HL-60 (cell line): ENCODE measurements at regions not wholly inside any gene's neighbourhood (a gene's known extent, or its start where the extent isn't known, plus 50 kb on each side); places are given as distances from the start of the nearest gene placed in this dataset.

Experiments used
- DNase-seq, 2 experiments: peaks; one replicate each; pipeline ENCODE4 v3.0.0-alpha.2; 2010 to 2020; ENCODE audit warnings: low read depth in 1 of 2, low spot score in 1 of 2
- H3K27ac ChIP-seq: fragments of 250-450 bp; sonication (Bioruptor Pico); replicated peaks from 2 replicates; pipeline ENCODE4 v1.5.1; 2020; ENCODE audit warnings: mild to moderate bottlenecking, moderate library complexity
- H3K27me3 ChIP-seq: fragments of 250-450 bp; sonication (Bioruptor Pico); 2 replicates; pipeline ENCODE4 v1.5.1; 2021; ENCODE audit warnings: mild to moderate bottlenecking, moderate library complexity; ENCODE audit not compliant: insufficient read depth, poor library complexity, severe bottlenecking
- H3K4me3 ChIP-seq: replicated peaks from 2 replicates; pipeline ENCODE4 v1.5.1; 2011; ENCODE audit warnings: mild to moderate bottlenecking, control low read depth, low read length; ENCODE audit not compliant: insufficient read depth
- GABPA ChIP-seq: IDR thresholded peaks from 2 replicates; pipeline ENCODE4 v1.6.1; 2012; ENCODE audit warnings: low read depth
- POLR2AphosphoS5 ChIP-seq: IDR thresholded peaks from 2 replicates; pipeline ENCODE4 v1.6.1; 2012; ENCODE audit warnings: low read depth
- SPI1 ChIP-seq: IDR thresholded peaks from 2 replicates; pipeline ENCODE4 v1.6.1; 2012; ENCODE audit warnings: low read depth, mild to moderate bottlenecking, borderline replicate concordance
- TF ChIP-seq, protein P1 (sequence below): IDR thresholded peaks from one replicate; pipeline ENCODE4 v1.5.1; 2011; ENCODE audit warnings: low read length, control low read depth, inconsistent platforms; ENCODE audit not compliant: insufficient read depth
- TF ChIP-seq, protein P2 (sequence below): IDR thresholded peaks from 2 replicates; pipeline ENCODE4 v1.6.1; 2012; ENCODE audit warnings: low read depth; ENCODE audit not compliant: insufficient replicate concordance

GRCh38 chr4:30847167-30847566 lies 127.0 kb downstream of the PCDH7 start:
- H3K4me3 ChIP-seq, result no peak overlapping the region
- TF ChIP-seq GABPA (no peak), POLR2AphosphoS5 (no peak), SPI1 (no peak)
- TF ChIP-seq, protein P1, sequence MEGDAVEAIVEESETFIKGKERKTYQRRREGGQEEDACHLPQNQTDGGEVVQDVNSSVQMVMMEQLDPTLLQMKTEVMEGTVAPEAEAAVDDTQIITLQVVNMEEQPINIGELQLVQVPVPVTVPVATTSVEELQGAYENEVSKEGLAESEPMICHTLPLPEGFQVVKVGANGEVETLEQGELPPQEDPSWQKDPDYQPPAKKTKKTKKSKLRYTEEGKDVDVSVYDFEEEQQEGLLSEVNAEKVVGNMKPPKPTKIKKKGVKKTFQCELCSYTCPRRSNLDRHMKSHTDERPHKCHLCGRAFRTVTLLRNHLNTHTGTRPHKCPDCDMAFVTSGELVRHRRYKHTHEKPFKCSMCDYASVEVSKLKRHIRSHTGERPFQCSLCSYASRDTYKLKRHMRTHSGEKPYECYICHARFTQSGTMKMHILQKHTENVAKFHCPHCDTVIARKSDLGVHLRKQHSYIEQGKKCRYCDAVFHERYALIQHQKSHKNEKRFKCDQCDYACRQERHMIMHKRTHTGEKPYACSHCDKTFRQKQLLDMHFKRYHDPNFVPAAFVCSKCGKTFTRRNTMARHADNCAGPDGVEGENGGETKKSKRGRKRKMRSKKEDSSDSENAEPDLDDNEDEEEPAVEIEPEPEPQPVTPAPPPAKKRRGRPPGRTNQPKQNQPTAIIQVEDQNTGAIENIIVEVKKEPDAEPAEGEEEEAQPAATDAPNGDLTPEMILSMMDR, result no peak
- TF ChIP-seq, protein P2, sequence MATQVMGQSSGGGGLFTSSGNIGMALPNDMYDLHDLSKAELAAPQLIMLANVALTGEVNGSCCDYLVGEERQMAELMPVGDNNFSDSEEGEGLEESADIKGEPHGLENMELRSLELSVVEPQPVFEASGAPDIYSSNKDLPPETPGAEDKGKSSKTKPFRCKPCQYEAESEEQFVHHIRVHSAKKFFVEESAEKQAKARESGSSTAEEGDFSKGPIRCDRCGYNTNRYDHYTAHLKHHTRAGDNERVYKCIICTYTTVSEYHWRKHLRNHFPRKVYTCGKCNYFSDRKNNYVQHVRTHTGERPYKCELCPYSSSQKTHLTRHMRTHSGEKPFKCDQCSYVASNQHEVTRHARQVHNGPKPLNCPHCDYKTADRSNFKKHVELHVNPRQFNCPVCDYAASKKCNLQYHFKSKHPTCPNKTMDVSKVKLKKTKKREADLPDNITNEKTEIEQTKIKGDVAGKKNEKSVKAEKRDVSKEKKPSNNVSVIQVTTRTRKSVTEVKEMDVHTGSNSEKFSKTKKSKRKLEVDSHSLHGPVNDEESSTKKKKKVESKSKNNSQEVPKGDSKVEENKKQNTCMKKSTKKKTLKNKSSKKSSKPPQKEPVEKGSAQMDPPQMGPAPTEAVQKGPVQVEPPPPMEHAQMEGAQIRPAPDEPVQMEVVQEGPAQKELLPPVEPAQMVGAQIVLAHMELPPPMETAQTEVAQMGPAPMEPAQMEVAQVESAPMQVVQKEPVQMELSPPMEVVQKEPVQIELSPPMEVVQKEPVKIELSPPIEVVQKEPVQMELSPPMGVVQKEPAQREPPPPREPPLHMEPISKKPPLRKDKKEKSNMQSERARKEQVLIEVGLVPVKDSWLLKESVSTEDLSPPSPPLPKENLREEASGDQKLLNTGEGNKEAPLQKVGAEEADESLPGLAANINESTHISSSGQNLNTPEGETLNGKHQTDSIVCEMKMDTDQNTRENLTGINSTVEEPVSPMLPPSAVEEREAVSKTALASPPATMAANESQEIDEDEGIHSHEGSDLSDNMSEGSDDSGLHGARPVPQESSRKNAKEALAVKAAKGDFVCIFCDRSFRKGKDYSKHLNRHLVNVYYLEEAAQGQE, result no peak
- no peak for DNase-seq
- no peaks in the 10 kb centered on the region for H3K27me3 ChIP-seq
- H3K27ac ChIP-seq, result no peak overlapping the region

DNA sequence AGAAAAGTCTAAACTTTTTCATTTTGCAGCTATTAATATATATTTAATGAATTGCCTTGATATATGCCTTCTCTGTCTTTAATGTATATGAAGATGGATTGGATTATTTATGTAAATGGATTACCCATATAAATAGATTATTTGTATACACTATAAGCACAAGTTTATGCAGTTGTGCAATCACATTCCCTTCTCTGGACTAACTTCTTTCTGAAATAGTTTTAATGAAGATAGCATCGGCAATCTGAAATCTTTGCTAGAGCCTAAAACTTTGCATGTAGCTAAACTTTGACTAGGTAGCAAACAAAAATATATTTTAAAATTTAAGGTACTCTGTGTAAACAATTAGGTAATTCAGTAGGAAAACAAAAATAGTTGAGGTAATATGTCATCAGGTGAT lies 127.8 kb downstream of the PCDH7 start:
- DNase-seq, result no peak
- TF ChIP-seq SPI1 (no peak), POLR2AphosphoS5 (no peak), GABPA (no peak)
- TF ChIP-seq, protein P2, result no peak
- TF ChIP-seq, protein P1, result no peak
- Histone ChIP-seq H3K27ac (no peak overlapping the region), H3K27me3 (no peaks in the 10 kb centered on the region), H3K4me3 (no peak overlapping the region)

GRCh38 chr4:30854531-30854930 lies 134.4 kb downstream of the PCDH7 start:
- Histone ChIP-seq H3K27me3 (no peaks in the 10 kb centered on the region), H3K27ac (no peak overlapping the region), H3K4me3 (no peak overlapping the region)
- TF ChIP-seq SPI1 (no peak), POLR2AphosphoS5 (no peak), GABPA (no peak)
- TF ChIP-seq, protein P2, result no peak
- TF ChIP-seq, protein P1, result no peak
- no peak for DNase-seq
